ENCODE measurements at regions not wholly inside any gene's neighbourhood (a gene's known extent, or its start where the extent isn't known, plus 50 kb on each side); places are given as distances from the start of the nearest gene placed in this dataset.

DNA sequence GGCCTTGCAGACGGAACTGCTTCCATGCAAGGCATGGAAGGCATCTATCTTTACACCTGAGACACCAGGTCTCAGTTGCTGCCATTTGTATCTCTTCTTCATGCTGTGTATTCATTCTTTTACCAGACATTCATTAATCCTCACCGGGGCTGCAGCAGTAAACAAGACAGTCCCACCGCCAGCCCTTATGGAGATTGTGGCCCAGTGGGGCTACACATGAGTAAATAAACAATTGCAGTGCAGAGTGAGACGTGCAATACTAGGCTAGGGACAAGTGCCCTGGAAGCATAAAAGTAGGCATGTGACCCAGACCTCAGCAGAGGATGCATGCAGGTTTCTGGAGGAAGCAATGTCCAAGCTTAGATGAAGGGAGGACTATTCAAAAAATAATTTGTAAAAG is 497.6 kb upstream of the KLHL29 start:
- TF ChIP-seq YY1 (IDR thresholded peaks at IDR 0.05; ENCODE audit: insufficient read depth, insufficient read length) (no peak), SUZ12 (IDR thresholded peaks at IDR 0.05; ENCODE audit: extremely low read depth, insufficient read depth, insufficient read length) (no peak)
